ENCODE measurements at regions not wholly inside any gene's neighbourhood (a gene's known extent, or its start where the extent isn't known, plus 50 kb on each side); places are given as distances from the start of the nearest gene placed in this dataset.

DNA sequence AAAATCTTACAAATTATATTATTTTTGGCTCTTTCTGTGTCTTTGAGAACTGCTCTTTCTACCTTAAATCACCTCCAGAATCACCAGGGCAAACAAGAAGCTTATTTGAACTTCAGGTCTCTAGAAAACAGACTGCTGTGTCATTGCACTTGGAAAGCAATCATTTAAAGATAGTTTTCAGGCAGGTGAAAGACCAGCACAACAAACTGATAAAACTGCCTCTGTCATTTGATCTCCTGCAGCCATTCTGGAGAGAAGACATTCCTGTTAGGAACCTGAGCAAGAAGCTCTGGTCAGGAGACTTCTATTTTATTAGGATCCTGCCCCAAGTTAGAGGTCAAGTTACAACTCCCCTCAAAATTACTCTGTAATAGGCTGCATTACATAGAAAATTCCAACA lies 50.7 kb upstream of the AP4E1 start:
- TF ChIP-seq, protein P1, sequence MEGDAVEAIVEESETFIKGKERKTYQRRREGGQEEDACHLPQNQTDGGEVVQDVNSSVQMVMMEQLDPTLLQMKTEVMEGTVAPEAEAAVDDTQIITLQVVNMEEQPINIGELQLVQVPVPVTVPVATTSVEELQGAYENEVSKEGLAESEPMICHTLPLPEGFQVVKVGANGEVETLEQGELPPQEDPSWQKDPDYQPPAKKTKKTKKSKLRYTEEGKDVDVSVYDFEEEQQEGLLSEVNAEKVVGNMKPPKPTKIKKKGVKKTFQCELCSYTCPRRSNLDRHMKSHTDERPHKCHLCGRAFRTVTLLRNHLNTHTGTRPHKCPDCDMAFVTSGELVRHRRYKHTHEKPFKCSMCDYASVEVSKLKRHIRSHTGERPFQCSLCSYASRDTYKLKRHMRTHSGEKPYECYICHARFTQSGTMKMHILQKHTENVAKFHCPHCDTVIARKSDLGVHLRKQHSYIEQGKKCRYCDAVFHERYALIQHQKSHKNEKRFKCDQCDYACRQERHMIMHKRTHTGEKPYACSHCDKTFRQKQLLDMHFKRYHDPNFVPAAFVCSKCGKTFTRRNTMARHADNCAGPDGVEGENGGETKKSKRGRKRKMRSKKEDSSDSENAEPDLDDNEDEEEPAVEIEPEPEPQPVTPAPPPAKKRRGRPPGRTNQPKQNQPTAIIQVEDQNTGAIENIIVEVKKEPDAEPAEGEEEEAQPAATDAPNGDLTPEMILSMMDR (IDR thresholded peaks at IDR 0.05): no peak
- TF ChIP-seq POLR2AphosphoS5 (IDR thresholded peaks at IDR 0.05; ENCODE audit: insufficient read depth in 1 of 2, low read depth in 1 of 2): no peak
